ENCODE measurements at regions not wholly inside any gene's neighbourhood (a gene's known extent, or its start where the extent isn't known, plus 50 kb on each side); places are given as distances from the start of the nearest gene placed in this dataset.

GRCh38 chr9:134487066-134487710, 154.4 kb upstream of the COL5A1 start:
- TF ChIP-seq SMAD1 (IDR thresholded peaks at IDR 0.05; ENCODE audit: low read depth, low read length, partially characterized antibody) (no peak), ETV5 (CRISPR knock-in tag; IDR thresholded peaks at IDR 0.05; ENCODE audit: low read depth) (no peak), ARID3A (IDR thresholded peaks at IDR 0.05; ENCODE audit: borderline replicate concordance, low read depth, low read length) (no peak), CBX8 (IDR thresholded peaks at IDR 0.05; ENCODE audit: borderline replicate concordance, extremely low read depth, low read depth, low read length, poor library complexity, severe bottlenecking) (no peak), ZNF398 (CRISPR knock-in tag; IDR thresholded peaks at IDR 0.05) (no peak), CTBP1 (IDR thresholded peaks at IDR 0.05; ENCODE audit: borderline replicate concordance) (no peak), MTF1 (CRISPR knock-in tag; IDR thresholded peaks at IDR 0.05; ENCODE audit: borderline replicate concordance) (no peak), BRD4 (IDR thresholded peaks at IDR 0.05) (no peak)
- H3K4me3 ChIP-seq, result no peak overlapping the region
- H3K4me2 ChIP-seq (ENCODE audit: insufficient read depth, low read length), result no peak overlapping the region
- no peaks in the 10 kb centered on the region for H3K4me1 ChIP-seq (replicated peaks in 1 of 2; ENCODE audit: control insufficient read depth in 2 of 2, insufficient read depth in 2 of 2, low read length in 2 of 2)
- POLR2A ChIA-PET, result no interaction called here
- BruUV-seq (replicated peaks), result no TSS peak
- no peak overlapping the region; a peak in 1 of 4 replicates for H3K9ac ChIP-seq (ENCODE audit: insufficient read depth in 1 of 2, low read depth in 2 of 2, low read length in 2 of 2)
- H4K20me1 ChIP-seq (replicated peaks; ENCODE audit: control insufficient read depth, insufficient read depth, low read length), result no peaks in the 10 kb centered on the region; the same call in 1 of the 2 replicates
- WGBS (ENCODE audit: insufficient coverage, low coverage, missing lambda C conversion rate), result under 1% methylated on average over 14 of the region's 15 CpGs
- H2AFZ ChIP-seq (ENCODE audit: low read depth, low read length), result no peak overlapping the region
- FAIRE-seq, result no peak
- intact Hi-C loops (cut with micrococcal nuclease), result no loop called here
- no peaks in the 10 kb centered on the region for H3K9me1 ChIP-seq (ENCODE audit: control insufficient read depth, insufficient read depth, low read length)
- H3K79me2 ChIP-seq (ENCODE audit: control insufficient read depth, insufficient read depth, low read length), result no peaks in the 10 kb centered on the region
- CTCF ChIA-PET (ENCODE audit: low intra/inter-chr PET ratio), result no interaction called here
- H3K36me3 ChIP-seq (ENCODE audit: control insufficient read depth, insufficient read depth, low read length), result no peaks in the 10 kb centered on the region
- ATAC-seq, result no peak
- no peak overlapping the region for H3K27ac ChIP-seq (ENCODE audit: extremely low read depth, low read depth, low read length)
- peaks cover 32 to 90% of the 10 kb centered on the region in 2 experiments for H3K27me3 ChIP-seq (ENCODE audit: control insufficient read depth in 2 of 2, insufficient read depth in 2 of 2, low read length in 2 of 2)
- DNase-seq (ENCODE audit: extremely low read depth in 1 of 4, low spot score in 3 of 4), result no peak
- in situ Hi-C loops (cut with MboI), result no loop called here
- no peaks in the 10 kb centered on the region for H3K9me3 ChIP-seq (replicated peaks; ENCODE audit: control insufficient read depth, insufficient read depth, low read depth, low read length)
